Ovary (tissue), 7 donors: ENCODE measurements at regions not wholly inside any gene's neighbourhood (a gene's known extent, or its start where the extent isn't known, plus 50 kb on each side); places are given as distances from the start of the nearest gene placed in this dataset.

Experiments
- DNase-seq, 5 donors: peaks; one replicate each; pipeline ENCODE4 v3.0.0-alpha.2; 2019 to 2020
- H3K27ac ChIP-seq, 2 donors: fragments of 200-600 bp; one replicate each; pipeline versions ENCODE4 v1.5.1 to v1.8.0; 2019 to 2022
- H3K27me3 ChIP-seq: fragments of 200-600 bp; one replicate; pipeline ENCODE4 v1.8.0; 2022
- H3K36me3 ChIP-seq: fragments of 200-600 bp; sonication (generic); one replicate; pipeline ENCODE4 v1.5.1; 2019
- H3K4me1 ChIP-seq: one replicate; pipeline ENCODE4 v1.8.1; 2013; ENCODE audit warnings: mild to moderate bottlenecking, moderate library complexity; ENCODE audit not compliant: insufficient read depth
- H3K4me3 ChIP-seq: fragments of 200-600 bp; sonication (generic); one replicate; pipeline ENCODE4 v1.5.1; 2017
- H3K9me3 ChIP-seq, 2 donors: fragments of 200-600 bp in 1 of 2; sonication (generic) in 1 of 2; one replicate each; pipeline versions ENCODE4 v1.5.1 to v1.8.1; 2013 to 2019; ENCODE audit warnings: mild to moderate bottlenecking in 1 of 2, moderate library complexity in 1 of 2
- EP300 ChIP-seq: sonication (generic); formaldehyde crosslinking; IDR thresholded peaks from one replicate; pipeline ENCODE4 v1.6.1; 2017; ENCODE audit warnings: antibody characterized with exemption
- POLR2A ChIP-seq: fragments of 450-650 bp; IDR thresholded peaks from one replicate; pipeline ENCODE4 v1.6.1; 2017; ENCODE audit warnings: antibody characterized with exemption, mild to moderate bottlenecking, moderate library complexity
- WGBS, 3 donors: extraction: QIAGEN DNeasy Blood & Tissue Kit in 1 of 3; methylation state at CpG; one replicate each; pipeline versions ENCODE4 v1.1.5 to v1.1.7; 2013 to 2017; 5-methylcytosine and 5-hydroxymethylcytosine counted together
- intact Hi-C, 4 donors: fragments of 100-400 bp; cut with DNase I; formaldehyde crosslinking; loops; one replicate each; pipeline versions ENCODE4 v1.11.0 to v1.15.1; 2022 to 2023
- TF ChIP-seq, protein P1 (sequence below), 3 donors: fragments of 450-650 bp in 2 of 3; fragments of 200-600 bp in 1 of 3; IDR thresholded peaks; one replicate each; pipeline versions ENCODE4 v1.5.1 to v1.8.0; 2016 to 2022; ENCODE audit warnings: antibody characterized with exemption in 3 of 3, mild to moderate bottlenecking in 1 of 3
- donor health status: DM: no; HTN: no; CAD: no; lungs with moderate emphysema.
- donor health status: DM: no; HTN: no; CAD: no.
- donor health status: Bipolar disorder and iron deficiency.
- donor health status: DM: no; HTN: no; CAD: no.
- donor health status: DM: yes; HTN: yes; CAD: no.

DNA sequence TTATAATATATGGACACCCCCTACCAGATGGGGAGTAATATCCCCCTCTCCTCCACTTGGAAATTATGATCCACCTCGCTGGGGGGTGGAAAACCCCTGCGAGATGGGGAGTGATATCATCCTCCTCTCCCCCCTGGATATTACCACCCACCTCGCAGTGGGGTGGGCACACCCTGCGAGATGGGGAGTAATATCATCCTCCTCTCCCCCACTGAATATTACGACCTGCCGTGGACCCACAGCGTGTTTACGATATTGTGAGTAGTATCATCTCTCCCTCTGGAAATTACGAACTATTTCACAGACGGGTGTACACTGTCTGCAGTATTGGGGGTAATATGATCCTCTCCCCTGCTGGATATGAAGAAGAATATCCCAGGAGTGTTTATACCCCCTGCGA, 228.3 kb upstream of the WSCD1 start:
- 80 to 87% (median 82%) methylated on average over 11 of the region's 11 CpGs for WGBS, 3 donors

DNA sequence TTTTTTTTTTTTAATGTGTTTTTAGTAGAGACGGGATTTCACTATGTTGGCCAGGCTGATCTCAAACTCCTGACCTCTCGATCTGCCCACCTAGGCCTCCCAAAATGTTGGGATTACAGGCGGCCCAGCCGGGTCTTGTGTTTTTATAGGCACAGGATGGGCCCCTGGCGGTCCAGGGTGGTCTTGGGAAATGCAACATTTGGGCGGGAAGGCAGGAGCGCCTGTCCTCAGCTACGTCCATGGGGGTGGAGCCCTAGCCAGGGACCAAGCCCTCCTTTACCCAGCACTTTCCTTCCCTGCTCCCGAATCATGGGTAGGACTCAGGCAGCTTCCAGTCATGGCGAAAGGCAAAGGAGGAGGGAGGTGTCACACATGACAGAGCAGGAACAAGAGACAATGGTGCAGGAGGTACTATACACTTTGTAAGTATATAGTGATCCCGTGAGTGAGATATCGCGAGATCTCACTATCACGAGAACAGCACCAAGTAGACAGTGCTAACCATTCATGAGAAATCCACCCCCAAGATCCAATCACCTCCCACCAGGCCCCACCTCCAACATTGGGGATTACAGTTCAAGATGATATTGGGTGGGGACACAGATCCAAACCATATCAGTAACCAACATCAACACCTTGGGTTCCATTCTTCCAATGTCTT, 226.7 kb upstream of the WSCD1 start:
- intact Hi-C loops = no loop called here
- H3K27ac ChIP-seq = no peak overlapping the region
- no peaks in the 10 kb centered on the region for H3K27me3 ChIP-seq
- no peak overlapping the region for H3K4me3 ChIP-seq
- TF ChIP-seq EP300 = no peak
- TF ChIP-seq, protein P1, sequence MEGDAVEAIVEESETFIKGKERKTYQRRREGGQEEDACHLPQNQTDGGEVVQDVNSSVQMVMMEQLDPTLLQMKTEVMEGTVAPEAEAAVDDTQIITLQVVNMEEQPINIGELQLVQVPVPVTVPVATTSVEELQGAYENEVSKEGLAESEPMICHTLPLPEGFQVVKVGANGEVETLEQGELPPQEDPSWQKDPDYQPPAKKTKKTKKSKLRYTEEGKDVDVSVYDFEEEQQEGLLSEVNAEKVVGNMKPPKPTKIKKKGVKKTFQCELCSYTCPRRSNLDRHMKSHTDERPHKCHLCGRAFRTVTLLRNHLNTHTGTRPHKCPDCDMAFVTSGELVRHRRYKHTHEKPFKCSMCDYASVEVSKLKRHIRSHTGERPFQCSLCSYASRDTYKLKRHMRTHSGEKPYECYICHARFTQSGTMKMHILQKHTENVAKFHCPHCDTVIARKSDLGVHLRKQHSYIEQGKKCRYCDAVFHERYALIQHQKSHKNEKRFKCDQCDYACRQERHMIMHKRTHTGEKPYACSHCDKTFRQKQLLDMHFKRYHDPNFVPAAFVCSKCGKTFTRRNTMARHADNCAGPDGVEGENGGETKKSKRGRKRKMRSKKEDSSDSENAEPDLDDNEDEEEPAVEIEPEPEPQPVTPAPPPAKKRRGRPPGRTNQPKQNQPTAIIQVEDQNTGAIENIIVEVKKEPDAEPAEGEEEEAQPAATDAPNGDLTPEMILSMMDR (IDR thresholded peaks at IDR 0.05) = no peak
- no peak for TF ChIP-seq POLR2A
- no peaks in the 10 kb centered on the region for H3K9me3 ChIP-seq
- no peaks in the 10 kb centered on the region for H3K4me1 ChIP-seq
- WGBS, 3 donors = 89 to 91% (median 91%) methylated on average over 14 of the region's 14 CpGs
- no peak for DNase-seq
- no peaks in the 10 kb centered on the region for H3K36me3 ChIP-seq

More for the DNA sequence above, 228.3 kb upstream of the WSCD1 start:
- TF ChIP-seq POLR2A (no peak), EP300 (no peak)
- TF ChIP-seq, protein P1 (IDR thresholded peaks at IDR 0.05) = no peak
- intact Hi-C loops = no loop called here
- Histone ChIP-seq H3K4me3 (no peak overlapping the region), H3K9me3 (no peaks in the 10 kb centered on the region), H3K27ac (no peak overlapping the region), H3K36me3 (no peaks in the 10 kb centered on the region), H3K27me3 (no peaks in the 10 kb centered on the region), H3K4me1 (no peaks in the 10 kb centered on the region)
- no peak for DNase-seq

DNA sequence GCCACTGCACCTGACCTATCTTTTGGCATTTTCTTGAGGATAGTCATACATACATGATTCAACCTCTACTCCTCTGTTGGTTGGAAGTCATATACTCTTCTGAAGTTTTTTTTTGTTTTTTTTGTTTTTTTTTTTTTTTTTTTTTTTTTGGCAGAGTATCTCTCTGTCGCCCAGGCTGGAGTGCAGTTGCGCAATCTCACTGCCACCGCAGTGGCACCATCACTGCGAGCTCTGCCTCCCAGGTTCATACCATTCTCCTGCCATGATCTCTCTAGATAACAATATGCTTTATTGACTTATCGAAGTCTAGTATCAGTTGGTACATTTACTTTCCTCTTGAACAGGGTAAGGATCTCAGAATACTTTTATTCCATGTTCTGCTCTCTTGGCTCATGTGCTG, 224.2 kb upstream of the WSCD1 start:
- WGBS, 3 donors = 91 to 92% (median 92%) methylated on average over 5 of the region's 5 CpGs
- Histone ChIP-seq H3K9me3 (no peaks in the 10 kb centered on the region), H3K36me3 (no peaks in the 10 kb centered on the region), H3K4me3 (no peak overlapping the region), H3K27me3 (no peaks in the 10 kb centered on the region), H3K4me1 (no peaks in the 10 kb centered on the region), H3K27ac (no peak overlapping the region)
- no peak for DNase-seq
- TF ChIP-seq POLR2A = no peak
- TF ChIP-seq, protein P1 (IDR thresholded peaks at IDR 0.05) = no peak
- TF ChIP-seq EP300 = no peak
- intact Hi-C loops = no loop called here

DNA sequence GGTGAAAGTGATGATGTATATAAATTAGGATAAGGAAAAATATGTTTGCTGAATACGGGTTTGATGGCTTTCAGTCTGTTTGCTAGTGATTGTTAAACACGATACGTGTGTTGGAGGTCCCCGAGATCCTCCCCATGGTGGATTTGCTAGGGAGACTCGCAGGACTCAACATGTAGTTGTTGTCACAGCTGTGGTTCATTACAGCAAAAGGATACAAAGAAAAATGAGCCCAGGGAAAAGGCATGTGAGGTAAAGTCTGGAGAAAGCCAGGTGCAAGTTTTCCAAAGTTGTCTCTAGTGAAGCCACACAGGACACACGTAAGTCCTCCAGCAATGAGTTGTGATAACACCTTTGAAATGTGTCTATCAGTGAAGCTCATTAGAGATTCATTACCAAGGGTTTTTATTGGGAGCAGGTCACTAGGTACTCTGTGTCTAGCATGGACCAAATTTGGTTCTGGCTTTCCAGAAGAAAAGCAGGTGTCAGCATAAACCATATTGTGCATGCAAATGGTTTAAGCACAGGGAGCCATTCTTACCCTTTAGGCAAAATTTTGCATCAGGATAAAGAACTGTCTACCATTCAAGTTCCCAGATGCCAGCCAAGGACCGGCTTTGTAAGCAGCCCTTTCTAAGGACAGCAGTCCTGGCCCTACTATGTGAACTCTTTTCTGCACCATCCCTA, 215.2 kb upstream of the WSCD1 start:
- intact Hi-C loops = no loop called here
- no peaks in the 10 kb centered on the region for H3K27me3 ChIP-seq
- no peak overlapping the region for H3K27ac ChIP-seq
- no peaks in the 10 kb centered on the region for H3K36me3 ChIP-seq
- no peaks in the 10 kb centered on the region for H3K9me3 ChIP-seq
- no peak overlapping the region for H3K4me3 ChIP-seq
- no peaks in the 10 kb centered on the region for H3K4me1 ChIP-seq
- no peak for TF ChIP-seq POLR2A
- WGBS, 3 donors = 47 to 49% (median 48%) methylated on average over 7 of the region's 7 CpGs
- DNase-seq = no peak

DNA sequence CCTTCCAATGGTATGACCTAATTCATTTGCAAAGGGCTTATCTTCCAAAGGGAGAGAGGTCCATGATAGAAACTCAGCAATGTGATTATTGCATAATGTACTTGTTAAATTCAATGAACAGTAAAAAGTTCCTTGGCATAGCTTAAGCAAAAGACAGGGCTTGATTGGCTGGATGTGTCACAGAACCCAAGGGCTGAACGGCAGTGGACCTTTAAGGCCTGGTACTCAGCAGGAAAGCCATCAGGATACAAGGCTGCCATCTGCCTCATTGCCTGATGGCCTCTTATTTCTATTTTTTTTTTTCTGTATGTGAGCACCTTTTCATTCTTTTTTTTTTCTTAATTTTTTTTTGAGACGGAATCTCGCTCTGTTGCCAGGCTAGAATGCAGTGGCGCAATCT, 208.9 kb upstream of the WSCD1 start:
- no peak for TF ChIP-seq POLR2A
- no peak for TF ChIP-seq EP300
- TF ChIP-seq, protein P1 (IDR thresholded peaks at IDR 0.05) = no peak
- Histone ChIP-seq H3K27me3 (no peaks in the 10 kb centered on the region), H3K4me3 (no peak overlapping the region), H3K36me3 (no peaks in the 10 kb centered on the region), H3K9me3 (no peaks in the 10 kb centered on the region), H3K27ac (no peak overlapping the region), H3K4me1 (no peaks in the 10 kb centered on the region)
- 70 to 87% (median 80%) methylated on average over 4 of the region's 4 CpGs for WGBS, 3 donors
- intact Hi-C loops = no loop called here
- DNase-seq = no peak
